GM12878 (cell line): ENCODE measurements at regions not wholly inside any gene's neighbourhood (a gene's known extent, or its start where the extent isn't known, plus 50 kb on each side); places are given as distances from the start of the nearest gene placed in this dataset.

ENCODE experiments used
- CBX3 ChIP-seq: fragments of 200-600 bp; sonication (generic); IDR thresholded peaks from 2 replicates; pipeline ENCODE4 v1.6.1; 2016; ENCODE audit warnings: low read depth, borderline replicate concordance
- FOS ChIP-seq: IDR thresholded peaks from 3 replicates; pipeline ENCODE4 v1.6.1; 2011; ENCODE audit warnings: borderline replicate concordance; ENCODE audit not compliant: insufficient read length; ENCODE audit errors: extremely low read depth
- HDAC6 ChIP-seq: fragments of 200-600 bp; sonication (generic); IDR thresholded peaks from one replicate; pipeline ENCODE4 v1.8.0; 2017; ENCODE audit warnings: antibody characterized with exemption; ENCODE audit not compliant: unreplicated experiment
- NFIC ChIP-seq: IDR thresholded peaks from 2 replicates; pipeline ENCODE4 v1.6.1; 2012; ENCODE audit warnings: low read depth, mild to moderate bottlenecking, inconsistent platforms, low read length, moderate library complexity
- NFXL1 ChIP-seq: fragments of 450-650 bp; IDR thresholded peaks from 2 replicates; pipeline ENCODE4 v1.6.1; 2017; ENCODE audit warnings: antibody characterized with exemption, mild to moderate bottlenecking, borderline replicate concordance
- POLR2AphosphoS5 ChIP-seq: IDR thresholded peaks from 2 replicates; pipeline ENCODE4 v1.6.1; 2011; ENCODE audit warnings: mild to moderate bottlenecking, low read length, inconsistent platforms
- SUPT20H ChIP-seq: IDR thresholded peaks from 2 replicates; pipeline ENCODE4 v1.6.1; 2011; ENCODE audit warnings: low read depth, mild to moderate bottlenecking, low read length, moderate library complexity, borderline replicate concordance; ENCODE audit not compliant: control insufficient read depth
- YBX1 ChIP-seq: fragments of 450-650 bp; IDR thresholded peaks from 2 replicates; pipeline ENCODE4 v1.6.1; 2016; ENCODE audit warnings: antibody characterized with exemption
- TF ChIP-seq, protein P1 (sequence below): IDR thresholded peaks from 2 replicates; pipeline ENCODE4 v1.6.1; 2012; ENCODE audit warnings: improper control_type of control experiment, low read depth, low read length; ENCODE audit not compliant: insufficient replicate concordance
- TF ChIP-seq, protein P2 (sequence below): fragments of 450-650 bp; IDR thresholded peaks from 2 replicates; pipeline ENCODE4 v1.6.1; 2017; ENCODE audit warnings: mild to moderate bottlenecking

DNA sequence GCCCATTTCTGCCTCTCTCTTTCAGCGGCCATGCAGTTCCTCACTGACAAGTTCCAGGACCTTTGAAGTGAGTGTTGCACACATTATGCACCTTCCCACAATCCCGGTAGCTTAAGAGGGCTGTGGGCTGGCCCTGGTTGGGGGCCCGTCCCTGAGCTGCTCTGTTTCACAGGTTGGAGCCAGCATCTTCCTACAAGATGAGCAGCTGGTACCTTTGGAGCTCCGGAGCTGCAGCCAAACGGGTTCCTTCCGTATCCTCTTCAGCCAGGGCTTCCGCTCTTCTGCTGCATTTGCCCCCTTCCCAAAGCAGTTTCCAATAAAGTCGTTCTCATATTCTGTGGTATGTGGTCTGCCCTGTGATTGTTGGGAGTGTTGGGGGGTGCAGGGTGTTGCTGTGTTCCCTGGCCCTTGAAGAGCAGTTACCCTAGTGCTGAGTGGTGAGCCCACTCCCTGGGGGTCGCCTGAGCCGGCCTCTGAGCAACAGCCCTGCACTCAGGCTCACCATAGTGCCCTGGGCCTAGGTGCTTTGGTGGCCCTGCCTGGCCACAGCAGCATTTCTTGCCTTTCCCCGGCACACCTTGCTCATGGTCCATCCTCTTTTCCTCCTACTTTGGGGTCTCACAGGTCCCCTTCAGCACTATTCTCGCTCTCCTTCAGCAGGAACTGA is 60.4 kb downstream of the CXorf49B start (continued):
- TF ChIP-seq, protein P1, sequence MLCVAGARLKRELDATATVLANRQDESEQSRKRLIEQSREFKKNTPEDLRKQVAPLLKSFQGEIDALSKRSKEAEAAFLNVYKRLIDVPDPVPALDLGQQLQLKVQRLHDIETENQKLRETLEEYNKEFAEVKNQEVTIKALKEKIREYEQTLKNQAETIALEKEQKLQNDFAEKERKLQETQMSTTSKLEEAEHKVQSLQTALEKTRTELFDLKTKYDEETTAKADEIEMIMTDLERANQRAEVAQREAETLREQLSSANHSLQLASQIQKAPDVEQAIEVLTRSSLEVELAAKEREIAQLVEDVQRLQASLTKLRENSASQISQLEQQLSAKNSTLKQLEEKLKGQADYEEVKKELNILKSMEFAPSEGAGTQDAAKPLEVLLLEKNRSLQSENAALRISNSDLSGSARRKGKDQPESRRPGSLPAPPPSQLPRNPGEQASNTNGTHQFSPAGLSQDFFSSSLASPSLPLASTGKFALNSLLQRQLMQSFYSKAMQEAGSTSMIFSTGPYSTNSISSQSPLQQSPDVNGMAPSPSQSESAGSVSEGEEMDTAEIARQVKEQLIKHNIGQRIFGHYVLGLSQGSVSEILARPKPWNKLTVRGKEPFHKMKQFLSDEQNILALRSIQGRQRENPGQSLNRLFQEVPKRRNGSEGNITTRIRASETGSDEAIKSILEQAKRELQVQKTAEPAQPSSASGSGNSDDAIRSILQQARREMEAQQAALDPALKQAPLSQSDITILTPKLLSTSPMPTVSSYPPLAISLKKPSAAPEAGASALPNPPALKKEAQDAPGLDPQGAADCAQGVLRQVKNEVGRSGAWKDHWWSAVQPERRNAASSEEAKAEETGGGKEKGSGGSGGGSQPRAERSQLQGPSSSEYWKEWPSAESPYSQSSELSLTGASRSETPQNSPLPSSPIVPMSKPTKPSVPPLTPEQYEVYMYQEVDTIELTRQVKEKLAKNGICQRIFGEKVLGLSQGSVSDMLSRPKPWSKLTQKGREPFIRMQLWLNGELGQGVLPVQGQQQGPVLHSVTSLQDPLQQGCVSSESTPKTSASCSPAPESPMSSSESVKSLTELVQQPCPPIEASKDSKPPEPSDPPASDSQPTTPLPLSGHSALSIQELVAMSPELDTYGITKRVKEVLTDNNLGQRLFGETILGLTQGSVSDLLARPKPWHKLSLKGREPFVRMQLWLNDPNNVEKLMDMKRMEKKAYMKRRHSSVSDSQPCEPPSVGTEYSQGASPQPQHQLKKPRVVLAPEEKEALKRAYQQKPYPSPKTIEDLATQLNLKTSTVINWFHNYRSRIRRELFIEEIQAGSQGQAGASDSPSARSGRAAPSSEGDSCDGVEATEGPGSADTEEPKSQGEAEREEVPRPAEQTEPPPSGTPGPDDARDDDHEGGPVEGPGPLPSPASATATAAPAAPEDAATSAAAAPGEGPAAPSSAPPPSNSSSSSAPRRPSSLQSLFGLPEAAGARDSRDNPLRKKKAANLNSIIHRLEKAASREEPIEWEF, result no peak
- TF ChIP-seq YBX1 (no peak), CBX3 (no peak), NFXL1 (no peak), HDAC6 (no peak), POLR2AphosphoS5 (no peak), NFIC (no peak), SUPT20H (no peak), FOS (no peak)
- TF ChIP-seq, protein P2, sequence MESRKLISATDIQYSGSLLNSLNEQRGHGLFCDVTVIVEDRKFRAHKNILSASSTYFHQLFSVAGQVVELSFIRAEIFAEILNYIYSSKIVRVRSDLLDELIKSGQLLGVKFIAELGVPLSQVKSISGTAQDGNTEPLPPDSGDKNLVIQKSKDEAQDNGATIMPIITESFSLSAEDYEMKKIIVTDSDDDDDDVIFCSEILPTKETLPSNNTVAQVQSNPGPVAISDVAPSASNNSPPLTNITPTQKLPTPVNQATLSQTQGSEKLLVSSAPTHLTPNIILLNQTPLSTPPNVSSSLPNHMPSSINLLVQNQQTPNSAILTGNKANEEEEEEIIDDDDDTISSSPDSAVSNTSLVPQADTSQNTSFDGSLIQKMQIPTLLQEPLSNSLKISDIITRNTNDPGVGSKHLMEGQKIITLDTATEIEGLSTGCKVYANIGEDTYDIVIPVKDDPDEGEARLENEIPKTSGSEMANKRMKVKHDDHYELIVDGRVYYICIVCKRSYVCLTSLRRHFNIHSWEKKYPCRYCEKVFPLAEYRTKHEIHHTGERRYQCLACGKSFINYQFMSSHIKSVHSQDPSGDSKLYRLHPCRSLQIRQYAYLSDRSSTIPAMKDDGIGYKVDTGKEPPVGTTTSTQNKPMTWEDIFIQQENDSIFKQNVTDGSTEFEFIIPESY, result no peak
- TF ChIP-seq, all 136 proteins: peak for 0
